ENCODE measurements at regions not wholly inside any gene's neighbourhood (a gene's known extent, or its start where the extent isn't known, plus 50 kb on each side); places are given as distances from the start of the nearest gene placed in this dataset.

DNA sequence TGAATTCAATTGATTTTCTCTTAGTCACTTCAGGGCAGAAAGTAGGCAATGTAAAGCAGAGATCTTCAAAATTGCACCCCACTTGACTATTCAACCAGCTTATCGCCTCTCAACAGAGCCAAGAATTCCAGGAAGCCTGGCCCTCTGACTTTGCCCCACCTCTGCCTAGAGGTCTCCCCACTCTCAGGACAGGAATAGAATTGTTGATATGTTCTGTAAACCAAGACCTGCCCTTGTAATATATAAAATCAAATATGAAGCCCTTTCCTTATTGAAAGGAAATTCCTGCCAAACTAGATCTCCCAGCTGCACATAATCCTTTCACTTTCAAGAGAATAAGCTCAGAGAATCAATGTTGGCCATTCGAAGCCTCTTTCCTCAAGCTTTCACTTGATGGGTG lies 116.1 kb upstream of the DPT start:
- TF ChIP-seq BACH2 (CRISPR knock-in tag; IDR thresholded peaks at IDR 0.05; ENCODE audit: borderline replicate concordance): no peak
- TF ChIP-seq ZFP3 (CRISPR knock-in tag; IDR thresholded peaks at IDR 0.05): no peak
- TF ChIP-seq, protein P1, sequence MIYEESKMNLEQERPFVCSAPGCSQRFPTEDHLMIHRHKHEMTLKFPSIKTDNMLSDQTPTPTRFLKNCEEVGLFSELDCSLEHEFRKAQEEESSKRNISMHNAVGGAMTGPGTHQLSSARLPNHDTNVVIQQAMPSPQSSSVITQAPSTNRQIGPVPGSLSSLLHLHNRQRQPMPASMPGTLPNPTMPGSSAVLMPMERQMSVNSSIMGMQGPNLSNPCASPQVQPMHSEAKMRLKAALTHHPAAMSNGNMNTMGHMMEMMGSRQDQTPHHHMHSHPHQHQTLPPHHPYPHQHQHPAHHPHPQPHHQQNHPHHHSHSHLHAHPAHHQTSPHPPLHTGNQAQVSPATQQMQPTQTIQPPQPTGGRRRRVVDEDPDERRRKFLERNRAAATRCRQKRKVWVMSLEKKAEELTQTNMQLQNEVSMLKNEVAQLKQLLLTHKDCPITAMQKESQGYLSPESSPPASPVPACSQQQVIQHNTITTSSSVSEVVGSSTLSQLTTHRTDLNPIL (CRISPR knock-in tag; IDR thresholded peaks at IDR 0.05; ENCODE audit: low read depth): no peak
- TF ChIP-seq ZFP30 (CRISPR knock-in tag; IDR thresholded peaks at IDR 0.05): no peak
- no peak for TF ChIP-seq ARNTL (CRISPR knock-in tag; IDR thresholded peaks at IDR 0.05; ENCODE audit: borderline replicate concordance, low read depth)
- no peak for TF ChIP-seq ISL1 (CRISPR knock-in tag; IDR thresholded peaks at IDR 0.05)
- TF ChIP-seq ZNF565 (CRISPR knock-in tag; conservative IDR thresholded peaks at IDR 0.05; ENCODE audit: low read depth): no peak
- TF ChIP-seq, protein P2, sequence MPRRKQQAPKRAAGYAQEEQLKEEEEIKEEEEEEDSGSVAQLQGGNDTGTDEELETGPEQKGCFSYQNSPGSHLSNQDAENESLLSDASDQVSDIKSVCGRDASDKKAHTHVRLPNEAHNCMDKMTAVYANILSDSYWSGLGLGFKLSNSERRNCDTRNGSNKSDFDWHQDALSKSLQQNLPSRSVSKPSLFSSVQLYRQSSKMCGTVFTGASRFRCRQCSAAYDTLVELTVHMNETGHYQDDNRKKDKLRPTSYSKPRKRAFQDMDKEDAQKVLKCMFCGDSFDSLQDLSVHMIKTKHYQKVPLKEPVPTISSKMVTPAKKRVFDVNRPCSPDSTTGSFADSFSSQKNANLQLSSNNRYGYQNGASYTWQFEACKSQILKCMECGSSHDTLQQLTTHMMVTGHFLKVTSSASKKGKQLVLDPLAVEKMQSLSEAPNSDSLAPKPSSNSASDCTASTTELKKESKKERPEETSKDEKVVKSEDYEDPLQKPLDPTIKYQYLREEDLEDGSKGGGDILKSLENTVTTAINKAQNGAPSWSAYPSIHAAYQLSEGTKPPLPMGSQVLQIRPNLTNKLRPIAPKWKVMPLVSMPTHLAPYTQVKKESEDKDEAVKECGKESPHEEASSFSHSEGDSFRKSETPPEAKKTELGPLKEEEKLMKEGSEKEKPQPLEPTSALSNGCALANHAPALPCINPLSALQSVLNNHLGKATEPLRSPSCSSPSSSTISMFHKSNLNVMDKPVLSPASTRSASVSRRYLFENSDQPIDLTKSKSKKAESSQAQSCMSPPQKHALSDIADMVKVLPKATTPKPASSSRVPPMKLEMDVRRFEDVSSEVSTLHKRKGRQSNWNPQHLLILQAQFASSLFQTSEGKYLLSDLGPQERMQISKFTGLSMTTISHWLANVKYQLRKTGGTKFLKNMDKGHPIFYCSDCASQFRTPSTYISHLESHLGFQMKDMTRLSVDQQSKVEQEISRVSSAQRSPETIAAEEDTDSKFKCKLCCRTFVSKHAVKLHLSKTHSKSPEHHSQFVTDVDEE (CRISPR knock-in tag; IDR thresholded peaks at IDR 0.05): no peak
- TF ChIP-seq RARB (CRISPR knock-in tag; IDR thresholded peaks at IDR 0.05): no peak
- TF ChIP-seq, protein P3, sequence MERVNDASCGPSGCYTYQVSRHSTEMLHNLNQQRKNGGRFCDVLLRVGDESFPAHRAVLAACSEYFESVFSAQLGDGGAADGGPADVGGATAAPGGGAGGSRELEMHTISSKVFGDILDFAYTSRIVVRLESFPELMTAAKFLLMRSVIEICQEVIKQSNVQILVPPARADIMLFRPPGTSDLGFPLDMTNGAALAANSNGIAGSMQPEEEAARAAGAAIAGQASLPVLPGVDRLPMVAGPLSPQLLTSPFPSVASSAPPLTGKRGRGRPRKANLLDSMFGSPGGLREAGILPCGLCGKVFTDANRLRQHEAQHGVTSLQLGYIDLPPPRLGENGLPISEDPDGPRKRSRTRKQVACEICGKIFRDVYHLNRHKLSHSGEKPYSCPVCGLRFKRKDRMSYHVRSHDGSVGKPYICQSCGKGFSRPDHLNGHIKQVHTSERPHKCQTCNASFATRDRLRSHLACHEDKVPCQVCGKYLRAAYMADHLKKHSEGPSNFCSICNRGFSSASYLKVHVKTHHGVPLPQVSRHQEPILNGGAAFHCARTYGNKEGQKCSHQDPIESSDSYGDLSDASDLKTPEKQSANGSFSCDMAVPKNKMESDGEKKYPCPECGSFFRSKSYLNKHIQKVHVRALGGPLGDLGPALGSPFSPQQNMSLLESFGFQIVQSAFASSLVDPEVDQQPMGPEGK (CRISPR knock-in tag; IDR thresholded peaks at IDR 0.05; ENCODE audit: borderline replicate concordance): no peak
- TF ChIP-seq SNAI2 (CRISPR knock-in tag; IDR thresholded peaks at IDR 0.05): no peak
- TF ChIP-seq OSR1 (CRISPR knock-in tag; IDR thresholded peaks at IDR 0.05): no peak
- no peak for TF ChIP-seq GLIS3 (CRISPR knock-in tag; IDR thresholded peaks at IDR 0.05)
